HCT116 (cell line): ENCODE measurements at regions not wholly inside any gene's neighbourhood (a gene's known extent, or its start where the extent isn't known, plus 50 kb on each side); places are given as distances from the start of the nearest gene placed in this dataset.

Source experiments
- ELF1 ChIP-seq: IDR thresholded peaks from 2 replicates; pipeline ENCODE4 v1.6.1; 2012; ENCODE audit warnings: low read depth, borderline replicate concordance
- EZH2 ChIP-seq: fragments of 200-600 bp; sonication (generic); IDR thresholded peaks from 2 replicates; pipeline ENCODE4 v1.6.1; 2017; ENCODE audit warnings: antibody characterized with exemption, mixed run types
- EZH2phosphoT487 ChIP-seq: fragments of 200-600 bp; IDR thresholded peaks from 2 replicates; pipeline ENCODE4 v1.6.1; 2018; ENCODE audit warnings: antibody characterized with exemption, borderline replicate concordance
- MAX ChIP-seq: IDR thresholded peaks from 2 replicates; pipeline ENCODE4 v1.6.1; 2012
- POLR2A ChIP-seq: IDR thresholded peaks from 2 replicates; pipeline ENCODE4 v1.7.0; 2011; ENCODE audit warnings: borderline replicate concordance; ENCODE audit not compliant: insufficient read depth, insufficient read length; ENCODE audit errors: extremely low read depth
- POLR2AphosphoS5 ChIP-seq: IDR thresholded peaks from 2 replicates; pipeline ENCODE4 v1.6.1; 2011; ENCODE audit warnings: mild to moderate bottlenecking, low read depth, low read length, moderate library complexity
- RAD21 ChIP-seq: IDR thresholded peaks from 2 replicates; pipeline ENCODE4 v1.6.1; 2012; ENCODE audit warnings: low read depth, mild to moderate bottlenecking
- REST ChIP-seq: IDR thresholded peaks from 2 replicates; pipeline ENCODE4 v1.6.1; 2012; ENCODE audit warnings: low read depth
- SRF ChIP-seq: IDR thresholded peaks from 2 replicates; pipeline ENCODE4 v1.6.1; 2012; ENCODE audit warnings: low read depth
- TCF7L2 ChIP-seq: IDR thresholded peaks from 2 replicates; pipeline ENCODE4 v1.7.0; 2011; ENCODE audit warnings: borderline replicate concordance, inconsistent platforms; ENCODE audit not compliant: insufficient read depth, insufficient read length; ENCODE audit errors: extremely low read depth
- ZFX ChIP-seq: fragments of 450-650 bp; IDR thresholded peaks from 2 replicates; pipeline ENCODE4 v1.6.1; 2017
- ZNF274 ChIP-seq: fragments of 200-500 bp; sonication (Bioruptor generic); IDR thresholded peaks from 2 replicates; pipeline ENCODE4 v1.6.1; 2014; ENCODE audit warnings: mild to moderate bottlenecking, low read depth, low read length, inconsistent platforms
- TF ChIP-seq, protein P1 (sequence below), 3 experiments: fragments of 200-600 bp in 1 of 3; sonication (generic) in 1 of 3; IDR thresholded peaks in 2 of 3; conservative IDR thresholded peaks in 1 of 3; 2 replicates each; pipeline ENCODE4 v1.5.1; 2012 to 2017; ENCODE audit warnings: low read depth in 2 of 3, low read length in 2 of 3, antibody characterized with exemption in 1 of 3, borderline replicate concordance in 1 of 3, control low read depth in 1 of 3, mild to moderate bottlenecking in 1 of 3, mixed read lengths in 1 of 3, mixed run types in 1 of 3, moderate library complexity in 1 of 3; ENCODE audit not compliant: insufficient read depth in 1 of 3
- TF ChIP-seq, protein P2 (sequence below): IDR thresholded peaks from 2 replicates; pipeline ENCODE4 v1.6.1; 2012

GRCh38 chr18:24584205-24584604, 123.8 kb downstream of the HRH4 start:
- TF ChIP-seq, protein P1, sequence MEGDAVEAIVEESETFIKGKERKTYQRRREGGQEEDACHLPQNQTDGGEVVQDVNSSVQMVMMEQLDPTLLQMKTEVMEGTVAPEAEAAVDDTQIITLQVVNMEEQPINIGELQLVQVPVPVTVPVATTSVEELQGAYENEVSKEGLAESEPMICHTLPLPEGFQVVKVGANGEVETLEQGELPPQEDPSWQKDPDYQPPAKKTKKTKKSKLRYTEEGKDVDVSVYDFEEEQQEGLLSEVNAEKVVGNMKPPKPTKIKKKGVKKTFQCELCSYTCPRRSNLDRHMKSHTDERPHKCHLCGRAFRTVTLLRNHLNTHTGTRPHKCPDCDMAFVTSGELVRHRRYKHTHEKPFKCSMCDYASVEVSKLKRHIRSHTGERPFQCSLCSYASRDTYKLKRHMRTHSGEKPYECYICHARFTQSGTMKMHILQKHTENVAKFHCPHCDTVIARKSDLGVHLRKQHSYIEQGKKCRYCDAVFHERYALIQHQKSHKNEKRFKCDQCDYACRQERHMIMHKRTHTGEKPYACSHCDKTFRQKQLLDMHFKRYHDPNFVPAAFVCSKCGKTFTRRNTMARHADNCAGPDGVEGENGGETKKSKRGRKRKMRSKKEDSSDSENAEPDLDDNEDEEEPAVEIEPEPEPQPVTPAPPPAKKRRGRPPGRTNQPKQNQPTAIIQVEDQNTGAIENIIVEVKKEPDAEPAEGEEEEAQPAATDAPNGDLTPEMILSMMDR (IDR thresholded peaks at IDR 0.05 in 2 of 3, conservative IDR thresholded peaks at IDR 0.05 in 1 of 3; ENCODE audit: borderline replicate concordance in 1 of 3, insufficient read depth in 1 of 3, low read depth in 2 of 3, low read length in 2 of 3): no peak
- TF ChIP-seq EZH2 (no peak), RAD21 (no peak), MAX (no peak), REST (no peak), ZNF274 (no peak), POLR2A (no peak), EZH2phosphoT487 (no peak), ZFX (no peak), ELF1 (no peak), POLR2AphosphoS5 (no peak), SRF (no peak), TCF7L2 (no peak)
- TF ChIP-seq, protein P2, sequence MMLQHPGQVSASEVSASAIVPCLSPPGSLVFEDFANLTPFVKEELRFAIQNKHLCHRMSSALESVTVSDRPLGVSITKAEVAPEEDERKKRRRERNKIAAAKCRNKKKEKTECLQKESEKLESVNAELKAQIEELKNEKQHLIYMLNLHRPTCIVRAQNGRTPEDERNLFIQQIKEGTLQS: no peak
